Non-pigmented ciliary epithelial cell (primary cell): ENCODE measurements at regions not wholly inside any gene's neighbourhood (a gene's known extent, or its start where the extent isn't known, plus 50 kb on each side); places are given as distances from the start of the nearest gene placed in this dataset.

Source experiments
- DNase-seq: peaks from one replicate; pipeline ENCODE4 v3.0.0-alpha.2; 2010; ENCODE audit warnings: low read depth

GRCh38 chr4:24666816-24667477, 82.6 kb upstream of the DHX15 start:
- no peak for DNase-seq

- no peak for DNase-seq
These were observed 84.6 kb upstream of the DHX15 start for GRCh38 chr4:24668956-24669355.

GRCh38 chr4:24669751-24670150, 85.4 kb upstream of the DHX15 start:
- no peak for DNase-seq

GRCh38 chr4:24671849-24672248, 87.5 kb upstream of the DHX15 start:
- DNase-seq, result no peak

- no peak for DNase-seq
These were observed 88.5 kb upstream of the DHX15 start for GRCh38 chr4:24672880-24673279.

DNA sequence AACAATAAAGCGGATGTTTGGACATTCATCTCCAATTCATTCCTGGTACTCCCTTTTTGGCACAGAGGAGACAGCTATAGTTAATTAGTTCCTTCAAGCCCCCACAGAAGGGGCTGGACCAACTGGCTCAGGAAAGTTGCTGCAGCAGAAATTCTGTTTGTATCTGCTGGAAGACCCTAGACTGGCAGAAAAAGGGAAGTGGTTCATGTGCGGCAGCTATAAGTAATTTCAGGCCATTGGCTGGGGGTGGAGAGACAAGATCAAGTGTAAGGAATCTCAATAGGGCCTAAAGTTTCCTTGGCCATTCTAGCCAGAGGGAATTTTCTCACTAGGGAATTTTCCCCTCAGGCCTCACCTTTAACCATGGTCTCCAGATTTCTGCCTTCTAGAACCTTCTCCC, 89.9 kb upstream of the DHX15 start:
- DNase-seq, result no peak

DNA sequence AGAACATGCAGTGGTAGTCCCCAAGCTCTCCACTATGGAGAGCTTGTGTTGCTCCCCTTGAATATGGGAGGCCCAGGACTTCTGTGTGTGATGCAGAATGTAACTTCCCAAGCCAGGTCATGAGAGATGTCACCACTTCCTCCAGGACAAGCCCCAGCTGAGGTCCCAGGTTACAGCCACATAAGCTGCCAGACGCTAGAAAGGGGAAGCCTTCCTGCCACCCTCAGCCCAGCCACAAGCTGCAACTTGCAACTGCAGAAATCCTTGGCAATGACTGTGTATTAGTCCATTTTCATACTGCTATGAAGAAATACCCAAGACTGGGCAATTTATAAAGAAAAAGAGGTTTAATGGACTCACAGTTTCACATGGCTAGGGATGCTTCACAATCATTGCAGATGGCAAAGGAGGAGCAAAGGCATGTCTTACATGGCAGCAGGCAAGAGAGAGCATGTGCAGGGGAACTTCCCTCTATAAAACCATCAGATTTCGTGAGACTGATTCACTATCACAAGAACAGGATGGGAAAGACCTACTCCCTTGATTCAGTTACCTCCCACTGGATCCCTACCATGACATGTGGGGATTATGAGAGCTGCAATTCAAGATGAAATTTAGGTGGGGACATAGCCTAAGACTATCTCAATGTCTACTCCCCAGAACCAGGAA, 91.5 kb upstream of the DHX15 start:
- DNase-seq, result no peak

DNA sequence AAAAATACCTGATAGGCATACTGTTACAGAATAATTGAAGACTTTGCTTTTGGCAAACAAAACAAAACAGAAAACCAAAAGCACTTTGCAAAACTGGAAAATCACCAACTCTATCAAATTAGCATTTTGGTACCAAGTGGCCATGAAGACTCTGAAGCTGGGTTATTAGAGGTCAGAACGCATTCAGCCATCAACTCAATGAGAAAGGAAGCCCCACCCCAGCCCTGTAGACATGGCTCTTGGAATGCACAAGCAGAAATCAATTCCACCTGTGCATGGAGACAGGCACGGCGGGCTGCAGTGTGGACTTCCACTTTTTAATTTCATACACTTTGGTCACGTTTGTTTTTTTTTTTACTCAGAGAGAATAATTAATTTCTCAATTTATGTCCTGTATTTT, 93.6 kb upstream of the DHX15 start:
- no peak for DNase-seq

DNA sequence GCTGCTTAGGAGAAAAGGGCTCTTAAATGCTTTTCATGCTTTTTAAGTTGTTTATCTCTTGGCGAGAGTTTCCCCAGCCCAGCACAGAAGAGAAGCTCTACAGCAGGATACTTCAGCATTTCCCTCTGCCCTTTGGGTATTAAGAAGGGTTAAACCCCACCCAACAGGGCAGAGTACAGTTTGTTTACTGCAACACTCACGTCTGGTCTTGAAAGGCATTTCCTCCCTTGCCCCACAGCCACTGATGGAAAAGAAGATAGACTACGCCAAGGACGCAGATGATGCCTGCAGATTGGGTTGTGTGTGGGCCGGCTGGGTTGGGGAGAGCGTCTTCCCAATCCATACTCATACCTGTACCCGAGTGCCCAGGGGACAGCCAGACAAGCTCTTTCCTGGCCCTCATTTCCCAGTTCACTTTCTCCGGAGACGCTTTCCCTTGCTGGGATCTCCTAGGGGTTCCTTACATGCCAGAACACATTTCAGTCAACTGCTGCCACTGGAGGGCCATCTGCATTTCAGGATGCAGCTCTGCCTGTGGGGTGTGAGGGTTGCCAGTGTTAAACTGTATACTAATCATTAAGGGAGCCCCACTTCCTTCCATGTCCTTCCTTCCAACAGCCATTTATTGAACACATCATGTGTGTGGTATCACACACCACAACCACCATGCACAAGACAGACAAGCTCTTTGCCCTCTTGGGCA, 96.5 kb upstream of the DHX15 start:
- no peak for DNase-seq

DNA sequence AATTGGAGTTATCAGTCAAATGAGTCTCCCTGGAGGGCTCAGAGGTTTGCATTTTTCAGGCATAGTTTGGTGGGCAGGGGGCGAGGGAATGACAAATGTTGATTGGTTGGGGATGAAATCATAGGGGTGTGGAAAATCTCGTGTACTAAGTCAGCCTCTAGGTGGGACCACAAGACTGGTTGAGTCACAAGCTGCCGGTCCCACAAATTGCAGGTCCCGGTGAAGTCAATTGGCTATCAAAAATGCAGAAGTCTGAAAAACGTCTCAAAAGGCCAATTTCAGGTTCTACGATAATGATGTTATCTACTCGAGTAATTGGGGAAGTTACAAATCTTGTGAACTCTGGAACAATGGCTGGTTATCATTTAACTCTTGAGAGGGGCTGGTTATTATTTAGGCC, 98.8 kb upstream of the DHX15 start:
- no peak for DNase-seq

DNA sequence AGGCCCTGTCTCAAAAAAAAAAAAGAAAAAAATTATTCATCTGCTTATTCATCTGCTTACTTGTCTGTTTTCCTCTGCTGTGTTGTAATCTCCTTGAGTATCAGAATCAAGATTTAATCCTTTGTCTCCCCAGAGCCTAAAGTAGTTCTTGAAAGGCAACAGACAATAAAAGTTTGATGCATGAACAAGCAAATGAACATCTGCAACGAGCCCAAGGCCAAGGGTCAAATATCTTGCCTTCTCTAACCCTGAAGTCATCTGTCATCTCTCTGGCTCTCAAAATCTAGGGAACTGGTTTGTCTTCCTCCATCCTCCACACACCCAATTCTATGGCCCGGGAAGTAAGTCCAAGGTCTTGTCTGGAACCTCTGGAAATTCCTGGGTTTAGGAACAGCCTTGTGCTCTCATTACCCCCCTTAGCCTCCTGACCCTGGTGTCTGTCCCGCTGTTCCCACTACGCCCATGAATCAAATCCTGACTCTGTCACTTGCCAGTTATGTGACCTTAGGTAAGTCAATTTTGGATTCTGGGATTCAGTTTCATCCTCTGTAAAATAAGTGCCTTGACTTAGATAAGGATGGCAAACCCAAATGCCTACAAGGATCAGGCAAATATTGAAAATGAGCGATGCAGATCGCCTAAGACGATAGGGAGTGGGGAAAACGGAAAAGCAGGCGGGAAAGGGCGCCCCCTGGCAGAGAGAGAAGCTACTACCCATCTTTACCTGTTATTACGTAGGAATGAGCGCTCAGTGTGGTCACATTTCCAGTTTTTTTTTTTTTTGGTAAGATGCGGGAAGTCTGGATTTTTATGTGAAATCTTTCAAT, 102.7 kb upstream of the DHX15 start:
- no peak for DNase-seq

DNA sequence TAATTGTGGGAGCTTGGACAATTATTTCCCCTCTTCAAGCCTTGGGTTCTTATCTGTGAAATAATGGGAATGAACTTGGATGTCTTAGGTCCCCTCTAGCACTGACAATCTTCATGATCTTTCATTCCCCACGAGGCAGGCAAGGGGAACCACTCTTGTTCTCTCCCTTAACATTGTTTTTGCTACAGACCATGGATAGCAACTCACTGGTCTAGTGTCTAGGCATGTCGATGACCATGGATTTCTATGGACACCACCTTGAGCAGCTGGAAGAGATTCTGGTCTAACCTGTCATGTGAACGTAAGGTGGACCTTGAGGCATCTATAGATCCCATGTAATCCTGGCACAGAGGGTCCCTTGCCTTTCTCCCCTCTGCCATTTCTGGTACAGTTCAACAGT, 104.1 kb upstream of the DHX15 start:
- no peak for DNase-seq

DNA sequence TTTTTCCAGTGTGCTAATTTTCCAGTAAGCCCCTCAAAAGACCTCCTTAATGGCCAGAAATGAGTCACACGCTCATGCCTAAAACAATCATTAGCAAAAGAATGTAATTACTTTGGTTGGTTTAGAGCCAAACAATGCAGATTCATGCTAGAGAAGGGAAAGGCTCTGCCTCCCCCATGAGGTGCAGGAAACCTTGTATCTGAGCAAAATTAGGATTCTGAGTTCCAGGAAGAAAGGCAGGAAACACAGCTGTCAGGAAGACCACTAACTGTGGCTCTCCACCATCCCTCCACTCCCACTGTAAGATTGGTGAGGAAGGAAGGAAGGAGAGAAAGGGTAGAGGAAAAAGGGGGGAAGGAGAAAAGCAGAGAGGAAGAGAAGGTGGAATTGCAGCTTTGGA, 104.9 kb upstream of the DHX15 start:
- DNase-seq, result no peak

DNA sequence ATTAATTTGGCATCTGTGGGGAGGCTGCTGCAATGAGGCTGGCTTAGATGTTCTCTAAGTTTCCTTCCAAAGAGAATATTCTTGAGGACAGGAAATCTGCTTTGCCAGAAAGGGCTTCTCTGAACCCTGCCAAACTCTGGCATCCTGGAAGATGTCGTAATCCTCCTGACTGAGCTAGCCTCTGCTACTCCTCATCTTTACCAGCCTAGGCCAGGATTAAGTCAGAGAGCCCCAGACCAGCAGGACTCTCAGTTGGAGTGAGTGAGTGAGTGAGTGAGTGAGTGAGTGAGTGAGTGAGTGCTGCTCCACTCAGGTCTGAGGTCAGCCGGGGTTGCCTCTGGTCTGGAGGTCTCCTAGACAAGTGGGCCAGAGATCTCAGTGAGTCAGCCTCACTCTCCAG, 104.9 kb upstream of the SOD3 start:
- DNase-seq, result no peak

DNA sequence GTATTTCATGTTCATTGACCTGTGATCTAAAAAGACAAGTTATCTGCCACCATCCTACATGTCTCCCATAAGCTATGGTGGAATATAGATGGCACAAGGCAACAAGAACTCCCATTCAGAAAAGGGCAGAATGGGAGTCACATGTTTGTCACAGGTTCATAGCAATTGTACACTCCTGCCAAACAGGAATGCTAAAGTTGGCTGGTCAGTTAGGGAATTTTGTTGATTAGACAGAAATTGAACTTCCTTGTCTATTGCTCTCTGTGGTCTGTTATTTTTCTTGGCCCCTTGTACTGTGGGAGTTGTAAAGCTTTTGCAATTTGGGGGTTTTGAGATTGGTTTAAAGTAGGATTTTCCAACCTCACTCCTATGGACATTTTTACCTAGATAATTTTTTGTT, 101.7 kb upstream of the SOD3 start:
- DNase-seq, result no peak

DNA sequence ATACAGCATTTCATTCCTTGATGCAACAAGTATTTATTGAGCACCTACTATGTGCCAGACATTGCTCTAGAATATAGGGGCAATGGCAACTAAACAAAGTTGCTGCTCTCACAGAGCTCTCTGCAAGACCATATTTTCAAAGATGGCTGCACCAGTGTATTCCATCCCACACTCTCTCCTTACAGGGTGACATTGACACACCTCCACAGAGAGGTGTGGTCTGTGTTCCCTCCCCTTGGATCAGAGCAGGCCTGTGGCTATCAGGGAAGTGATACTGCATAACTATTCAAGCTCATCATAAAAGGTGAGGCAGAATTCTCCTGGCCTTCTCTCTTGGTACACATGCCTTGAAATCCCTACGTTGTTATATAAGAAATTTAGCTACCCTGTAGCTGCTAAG, 95.3 kb upstream of the SOD3 start:
- DNase-seq, result no peak

DNA sequence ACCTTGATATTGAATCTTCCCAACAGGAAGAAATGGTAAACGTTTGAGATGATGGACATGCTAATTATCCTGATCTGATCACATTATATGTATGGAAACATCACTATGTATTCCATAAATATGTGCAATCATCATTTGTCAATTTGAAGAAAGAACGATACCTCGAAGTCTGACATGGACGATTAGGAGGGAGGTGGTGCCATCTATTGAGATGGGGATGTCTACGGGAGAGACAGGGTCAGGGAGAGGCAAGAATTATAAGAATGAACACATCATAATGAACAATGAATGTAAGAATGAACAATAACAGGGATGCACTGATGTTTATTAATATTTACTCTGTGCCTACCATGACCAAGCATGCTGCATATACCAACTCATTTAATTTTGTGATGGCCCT, 93.7 kb upstream of the SOD3 start:
- DNase-seq, result no peak

DNA sequence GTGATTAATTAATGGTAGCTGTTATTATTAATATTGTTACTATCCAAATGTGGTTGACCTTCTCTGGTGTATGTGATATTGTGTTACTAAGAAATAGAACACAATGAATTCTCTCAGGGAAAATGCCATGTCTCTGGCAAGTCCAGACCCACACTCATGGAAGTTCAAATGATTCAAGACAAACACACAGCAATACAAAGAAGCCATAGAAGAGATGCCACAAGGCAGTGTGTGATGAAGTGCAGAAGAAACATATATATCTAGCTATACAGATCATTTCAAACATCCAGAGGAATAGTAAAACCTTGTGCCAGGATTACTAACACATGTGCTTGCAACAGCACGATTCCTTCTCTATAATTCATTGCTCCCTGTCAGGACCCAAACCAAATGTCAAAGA, 93.1 kb upstream of the SOD3 start:
- no peak for DNase-seq

GRCh38 chr4:24703298-24703697, 92.1 kb upstream of the SOD3 start:
- DNase-seq, result no peak

DNA sequence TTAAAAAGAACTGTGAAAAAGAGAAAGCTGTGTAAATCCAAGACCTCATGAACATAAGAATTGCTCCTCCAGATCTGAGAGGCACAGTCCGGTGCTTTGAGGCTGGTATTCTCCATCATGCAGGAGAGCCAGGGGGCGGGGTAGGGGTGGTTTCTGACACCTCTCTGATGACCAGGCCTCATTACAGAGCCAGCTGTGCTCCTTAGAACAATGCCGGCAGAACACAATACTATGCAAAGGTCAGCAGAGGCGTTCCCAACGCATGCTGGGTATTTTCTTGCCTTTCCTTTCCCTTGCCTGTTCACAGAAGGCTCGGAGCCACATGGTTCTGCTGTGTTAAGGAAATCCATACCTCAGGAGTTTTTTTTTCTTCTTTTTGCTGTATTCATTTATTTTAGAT, 91.2 kb upstream of the SOD3 start:
- DNase-seq, result no peak

- DNase-seq, result no peak
These were observed 90.2 kb upstream of the SOD3 start for GRCh38 chr4:24705016-24705753.

- no peak for DNase-seq
These were observed 81.8 kb upstream of the SOD3 start for GRCh38 chr4:24713604-24714003.
